ENCODE measurements at regions not wholly inside any gene's neighbourhood (a gene's known extent, or its start where the extent isn't known, plus 50 kb on each side); places are given as distances from the start of the nearest gene placed in this dataset.

- H2AFZ ChIP-seq (ENCODE audit: low read length), result no peak overlapping the region
- no peak overlapping the region for H3K27ac ChIP-seq (ENCODE audit: insufficient read depth, low read length)
- H4K20me1 ChIP-seq (ENCODE audit: control insufficient read depth, extremely low read depth, insufficient read depth, low read length), result no peaks in the 10 kb centered on the region
- TF ChIP-seq, protein P1, sequence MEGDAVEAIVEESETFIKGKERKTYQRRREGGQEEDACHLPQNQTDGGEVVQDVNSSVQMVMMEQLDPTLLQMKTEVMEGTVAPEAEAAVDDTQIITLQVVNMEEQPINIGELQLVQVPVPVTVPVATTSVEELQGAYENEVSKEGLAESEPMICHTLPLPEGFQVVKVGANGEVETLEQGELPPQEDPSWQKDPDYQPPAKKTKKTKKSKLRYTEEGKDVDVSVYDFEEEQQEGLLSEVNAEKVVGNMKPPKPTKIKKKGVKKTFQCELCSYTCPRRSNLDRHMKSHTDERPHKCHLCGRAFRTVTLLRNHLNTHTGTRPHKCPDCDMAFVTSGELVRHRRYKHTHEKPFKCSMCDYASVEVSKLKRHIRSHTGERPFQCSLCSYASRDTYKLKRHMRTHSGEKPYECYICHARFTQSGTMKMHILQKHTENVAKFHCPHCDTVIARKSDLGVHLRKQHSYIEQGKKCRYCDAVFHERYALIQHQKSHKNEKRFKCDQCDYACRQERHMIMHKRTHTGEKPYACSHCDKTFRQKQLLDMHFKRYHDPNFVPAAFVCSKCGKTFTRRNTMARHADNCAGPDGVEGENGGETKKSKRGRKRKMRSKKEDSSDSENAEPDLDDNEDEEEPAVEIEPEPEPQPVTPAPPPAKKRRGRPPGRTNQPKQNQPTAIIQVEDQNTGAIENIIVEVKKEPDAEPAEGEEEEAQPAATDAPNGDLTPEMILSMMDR (conservative IDR thresholded peaks at IDR 0.05 in 1 of 2, IDR thresholded peaks at IDR 0.05 in 1 of 2; ENCODE audit: low read depth in 1 of 2, low read length in 2 of 2), result no peak
- TF ChIP-seq EZH2 (IDR thresholded peaks at IDR 0.05; ENCODE audit: low read length, missing control alignments), result no peak
- H3K9me3 ChIP-seq (ENCODE audit: control insufficient read depth, insufficient read depth, low read depth, low read length), result no peaks in the 10 kb centered on the region
- H3K9ac ChIP-seq (ENCODE audit: insufficient read depth, low read length), result no peak overlapping the region
- no peaks in the 10 kb centered on the region for H3K79me2 ChIP-seq (ENCODE audit: control insufficient read depth, insufficient read depth, low read length)
- H3K4me1 ChIP-seq (ENCODE audit: control insufficient read depth, extremely low read depth, insufficient read depth, low read length), result no peaks in the 10 kb centered on the region
- H3K4me3 ChIP-seq (replicated peaks in 1 of 4; ENCODE audit: control extremely low read depth in 1 of 4, insufficient read depth in 1 of 4, low read depth in 3 of 4, low read length in 4 of 4), result no peak overlapping the region
- DNase-seq (ENCODE audit: low read depth in 2 of 2), result peak in 1 of 2 donors; percentile 46
- no peak overlapping the region for H3K4me2 ChIP-seq (ENCODE audit: extremely low read depth, insufficient read depth, low read length)
- H3K27me3 ChIP-seq (ENCODE audit: control insufficient read depth, insufficient read depth, low read length), result no peaks in the 10 kb centered on the region
- no peaks in the 10 kb centered on the region for H3K36me3 ChIP-seq (ENCODE audit: control insufficient read depth, insufficient read depth, low read length)
Measured at GRCh38 chr5:23223846-23224245, 283.6 kb upstream of the PRDM9 start.

- H2AFZ ChIP-seq (ENCODE audit: low read length), result no peak overlapping the region
- no peaks in the 10 kb centered on the region for H3K4me1 ChIP-seq (ENCODE audit: control insufficient read depth, extremely low read depth, insufficient read depth, low read length)
- no peak for DNase-seq (ENCODE audit: low read depth in 2 of 2)
- H3K4me2 ChIP-seq (ENCODE audit: extremely low read depth, insufficient read depth, low read length), result no peak overlapping the region
- H3K36me3 ChIP-seq (ENCODE audit: control insufficient read depth, insufficient read depth, low read length), result no peaks in the 10 kb centered on the region
- H4K20me1 ChIP-seq (ENCODE audit: control insufficient read depth, extremely low read depth, insufficient read depth, low read length), result no peaks in the 10 kb centered on the region
- no peak overlapping the region for H3K4me3 ChIP-seq (replicated peaks in 1 of 4; ENCODE audit: control extremely low read depth in 1 of 4, insufficient read depth in 1 of 4, low read depth in 3 of 4, low read length in 4 of 4)
- H3K27ac ChIP-seq (ENCODE audit: insufficient read depth, low read length), result no peak overlapping the region
- H3K9me3 ChIP-seq (ENCODE audit: control insufficient read depth, insufficient read depth, low read depth, low read length), result no peaks in the 10 kb centered on the region
- TF ChIP-seq, protein P1 (conservative IDR thresholded peaks at IDR 0.05 in 1 of 2, IDR thresholded peaks at IDR 0.05 in 1 of 2; ENCODE audit: low read depth in 1 of 2, low read length in 2 of 2), result no peak
- no peak for TF ChIP-seq EZH2 (IDR thresholded peaks at IDR 0.05; ENCODE audit: low read length, missing control alignments)
- no peaks in the 10 kb centered on the region for H3K79me2 ChIP-seq (ENCODE audit: control insufficient read depth, insufficient read depth, low read length)
- H3K9ac ChIP-seq (ENCODE audit: insufficient read depth, low read length), result no peak overlapping the region
- H3K27me3 ChIP-seq (ENCODE audit: control insufficient read depth, insufficient read depth, low read length), result no peaks in the 10 kb centered on the region
Measured at GRCh38 chr5:23221831-23222230, 285.6 kb upstream of the PRDM9 start.

- Histone ChIP-seq H4K20me1 (ENCODE audit: control insufficient read depth, extremely low read depth, insufficient read depth, low read length) (no peaks in the 10 kb centered on the region), H3K9ac (ENCODE audit: insufficient read depth, low read length) (no peak overlapping the region), H3K36me3 (ENCODE audit: control insufficient read depth, insufficient read depth, low read length) (no peaks in the 10 kb centered on the region), H3K4me1 (ENCODE audit: control insufficient read depth, extremely low read depth, insufficient read depth, low read length) (no peaks in the 10 kb centered on the region), H3K9me3 (ENCODE audit: control insufficient read depth, insufficient read depth, low read depth, low read length) (no peaks in the 10 kb centered on the region), H2AFZ (ENCODE audit: low read length) (no peak overlapping the region), H3K4me2 (ENCODE audit: extremely low read depth, insufficient read depth, low read length) (no peak overlapping the region), H3K27me3 (ENCODE audit: control insufficient read depth, insufficient read depth, low read length) (no peaks in the 10 kb centered on the region), H3K79me2 (ENCODE audit: control insufficient read depth, insufficient read depth, low read length) (no peaks in the 10 kb centered on the region), H3K4me3 (replicated peaks in 1 of 4; ENCODE audit: control extremely low read depth in 1 of 4, insufficient read depth in 1 of 4, low read depth in 3 of 4, low read length in 4 of 4) (no peak overlapping the region), H3K27ac (ENCODE audit: insufficient read depth, low read length) (no peak overlapping the region)
- no peak for DNase-seq (ENCODE audit: low read depth in 2 of 2)
- TF ChIP-seq EZH2 (IDR thresholded peaks at IDR 0.05; ENCODE audit: low read length, missing control alignments), result no peak
- TF ChIP-seq, protein P1 (conservative IDR thresholded peaks at IDR 0.05 in 1 of 2, IDR thresholded peaks at IDR 0.05 in 1 of 2; ENCODE audit: low read depth in 1 of 2, low read length in 2 of 2), result no peak
Measured at GRCh38 chr5:23217159-23217558, 290.2 kb upstream of the PRDM9 start.

All from fibroblast of lung (primary cell).